A549 (cell line): ENCODE measurements at regions not wholly inside any gene's neighbourhood (a gene's known extent, or its start where the extent isn't known, plus 50 kb on each side); places are given as distances from the start of the nearest gene placed in this dataset.

Experiments
- BHLHE40 ChIP-seq: IDR thresholded peaks from 2 replicates; pipeline ENCODE4 v1.6.1; 2012; ENCODE audit warnings: low read depth, low read length, inconsistent platforms
- CHD2 ChIP-seq: fragments of 150-350 bp; IDR thresholded peaks from 2 replicates; pipeline ENCODE4 v1.6.1; 2014; ENCODE audit warnings: low read length; ENCODE audit not compliant: partially characterized antibody
- ESRRA ChIP-seq: fragments of 150-350 bp; IDR thresholded peaks from 2 replicates; pipeline ENCODE4 v1.6.1; 2014; ENCODE audit warnings: mild to moderate bottlenecking, low read length, borderline replicate concordance
- NR3C1 ChIP-seq: fragments of >200 bp; sonication (Bioruptor Twin); formaldehyde crosslinking; IDR thresholded peaks from 3 replicates; pipeline ENCODE4 v1.6.1; 2017
- POLR2A ChIP-seq: IDR thresholded peaks from 2 replicates; pipeline ENCODE4 v1.6.1; 2012; ENCODE audit warnings: mild to moderate bottlenecking, low read length
- RAD21 ChIP-seq, 2 experiments: fragments of >200 bp in 1 of 2; sonication (Bioruptor Twin) in 1 of 2; formaldehyde crosslinking in 1 of 2; IDR thresholded peaks in 1 of 2; conservative IDR thresholded peaks in 1 of 2; 2 replicates in 1 of 2; 3 replicates in 1 of 2; pipeline ENCODE4 v1.6.1; 2012 to 2018; ENCODE audit warnings: inconsistent platforms in 1 of 2
- RCOR1 ChIP-seq: fragments of 150-350 bp; IDR thresholded peaks from 2 replicates; pipeline ENCODE4 v1.6.1; 2014; ENCODE audit warnings: antibody characterized with exemption, low read length, low read depth
- USF2 ChIP-seq: fragments of 450-650 bp; IDR thresholded peaks from 2 replicates; pipeline ENCODE4 v1.6.1; 2014; ENCODE audit warnings: antibody characterized with exemption
- TF ChIP-seq, protein P1 (sequence below): fragments of >200 bp; sonication (Bioruptor Twin); formaldehyde crosslinking; IDR thresholded peaks from 3 replicates; pipeline ENCODE4 v1.5.1; 2016

GRCh38 chr10:29034592-29034991, 254.3 kb upstream of the LYZL1 start:
- TF ChIP-seq, protein P1, sequence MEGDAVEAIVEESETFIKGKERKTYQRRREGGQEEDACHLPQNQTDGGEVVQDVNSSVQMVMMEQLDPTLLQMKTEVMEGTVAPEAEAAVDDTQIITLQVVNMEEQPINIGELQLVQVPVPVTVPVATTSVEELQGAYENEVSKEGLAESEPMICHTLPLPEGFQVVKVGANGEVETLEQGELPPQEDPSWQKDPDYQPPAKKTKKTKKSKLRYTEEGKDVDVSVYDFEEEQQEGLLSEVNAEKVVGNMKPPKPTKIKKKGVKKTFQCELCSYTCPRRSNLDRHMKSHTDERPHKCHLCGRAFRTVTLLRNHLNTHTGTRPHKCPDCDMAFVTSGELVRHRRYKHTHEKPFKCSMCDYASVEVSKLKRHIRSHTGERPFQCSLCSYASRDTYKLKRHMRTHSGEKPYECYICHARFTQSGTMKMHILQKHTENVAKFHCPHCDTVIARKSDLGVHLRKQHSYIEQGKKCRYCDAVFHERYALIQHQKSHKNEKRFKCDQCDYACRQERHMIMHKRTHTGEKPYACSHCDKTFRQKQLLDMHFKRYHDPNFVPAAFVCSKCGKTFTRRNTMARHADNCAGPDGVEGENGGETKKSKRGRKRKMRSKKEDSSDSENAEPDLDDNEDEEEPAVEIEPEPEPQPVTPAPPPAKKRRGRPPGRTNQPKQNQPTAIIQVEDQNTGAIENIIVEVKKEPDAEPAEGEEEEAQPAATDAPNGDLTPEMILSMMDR = no peak
- TF ChIP-seq ESRRA (no peak), POLR2A (no peak), NR3C1 (no peak), RAD21 (conservative IDR thresholded peaks at IDR 0.05 in 1 of 2, IDR thresholded peaks at IDR 0.05 in 1 of 2) (no peak), RCOR1 (no peak), CHD2 (no peak), BHLHE40 (no peak), USF2 (no peak)
